IMR-90 (cell line): ENCODE measurements at regions not wholly inside any gene's neighbourhood (a gene's known extent, or its start where the extent isn't known, plus 50 kb on each side); places are given as distances from the start of the nearest gene placed in this dataset.

Experiments used
- CEBPB ChIP-seq: IDR thresholded peaks from 2 replicates; pipeline ENCODE4 v1.6.1; 2012; ENCODE audit warnings: low read depth, low read length, improper control_type of control experiment
- CHD1 ChIP-seq: IDR thresholded peaks from 2 replicates; pipeline ENCODE4 v1.6.1; 2012; ENCODE audit warnings: low read depth, low read length, improper control_type of control experiment
- CTCF ChIP-seq: conservative IDR thresholded peaks from 2 replicates; pipeline ENCODE4 v1.5.1; 2012; ENCODE audit warnings: mild to moderate bottlenecking, low read depth, low read length, improper control_type of control experiment
- NFE2L2 ChIP-seq: fragments of 150-350 bp; IDR thresholded peaks from 2 replicates; pipeline ENCODE4 v1.6.1; 2016; ENCODE audit warnings: low read depth, mild to moderate bottlenecking, low read length
- POLR2A ChIP-seq: IDR thresholded peaks from 2 replicates; pipeline ENCODE4 v1.6.1; 2012; ENCODE audit warnings: mild to moderate bottlenecking, low read depth, low read length
- RAD21 ChIP-seq: IDR thresholded peaks from 2 replicates; pipeline ENCODE4 v1.6.1; 2012; ENCODE audit warnings: low read length, improper control_type of control experiment
- RCOR1 ChIP-seq: IDR thresholded peaks from 2 replicates; pipeline ENCODE4 v1.6.1; 2012; ENCODE audit warnings: mild to moderate bottlenecking, low read length, improper control_type of control experiment; ENCODE audit not compliant: insufficient replicate concordance
- RFX5 ChIP-seq: IDR thresholded peaks from 2 replicates; pipeline ENCODE4 v1.8.0; 2012; ENCODE audit warnings: low read depth, mild to moderate bottlenecking, low read length, moderate library complexity
- SMC3 ChIP-seq: fragments of 150-350 bp; IDR thresholded peaks from 2 replicates; pipeline ENCODE4 v1.6.1; 2016; ENCODE audit warnings: low read depth, mild to moderate bottlenecking, antibody characterized with exemption, low read length, moderate library complexity
- TF ChIP-seq, protein P1 (sequence below): fragments of 150-350 bp; IDR thresholded peaks from 2 replicates; pipeline ENCODE4 v1.6.1; 2017; ENCODE audit warnings: mild to moderate bottlenecking, antibody characterized with exemption, low read length, low read depth

DNA sequence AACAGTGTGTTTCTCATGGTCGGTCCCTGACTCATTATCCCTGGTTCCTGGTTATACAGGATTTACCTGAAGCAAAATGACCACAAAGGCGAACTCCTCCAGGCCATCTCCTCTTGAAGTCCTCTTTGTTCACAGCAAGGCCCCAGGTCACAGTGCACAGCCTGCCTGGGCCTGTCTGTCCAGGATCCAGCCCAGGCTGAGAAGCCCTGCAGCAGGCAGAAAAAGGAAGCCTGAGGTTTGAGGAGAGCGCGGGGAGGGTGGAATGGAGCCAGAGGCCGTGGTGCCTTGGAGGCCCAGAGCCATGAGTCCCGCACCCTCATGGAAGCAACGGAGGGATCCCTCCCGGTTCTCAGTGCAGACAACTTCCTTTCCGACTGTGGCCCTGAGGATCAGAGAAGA, 136.8 kb upstream of the IRF2BP2 start:
- TF ChIP-seq POLR2A (no peak), CEBPB (no peak), CTCF (no peak), SMC3 (no peak), RAD21 (no peak), RFX5 (no peak), CHD1 (no peak), NFE2L2 (no peak), RCOR1 (no peak)
- TF ChIP-seq, protein P1, sequence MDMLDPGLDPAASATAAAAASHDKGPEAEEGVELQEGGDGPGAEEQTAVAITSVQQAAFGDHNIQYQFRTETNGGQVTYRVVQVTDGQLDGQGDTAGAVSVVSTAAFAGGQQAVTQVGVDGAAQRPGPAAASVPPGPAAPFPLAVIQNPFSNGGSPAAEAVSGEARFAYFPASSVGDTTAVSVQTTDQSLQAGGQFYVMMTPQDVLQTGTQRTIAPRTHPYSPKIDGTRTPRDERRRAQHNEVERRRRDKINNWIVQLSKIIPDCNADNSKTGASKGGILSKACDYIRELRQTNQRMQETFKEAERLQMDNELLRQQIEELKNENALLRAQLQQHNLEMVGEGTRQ = no peak
